ENCODE measurements at regions not wholly inside any gene's neighbourhood (a gene's known extent, or its start where the extent isn't known, plus 50 kb on each side); places are given as distances from the start of the nearest gene placed in this dataset.
"Not testable (repeated sequence)": the region's sequence is repeated elsewhere in the genome, so short reads cannot be mapped to it uniquely, and the experiment has no call there.

DNA sequence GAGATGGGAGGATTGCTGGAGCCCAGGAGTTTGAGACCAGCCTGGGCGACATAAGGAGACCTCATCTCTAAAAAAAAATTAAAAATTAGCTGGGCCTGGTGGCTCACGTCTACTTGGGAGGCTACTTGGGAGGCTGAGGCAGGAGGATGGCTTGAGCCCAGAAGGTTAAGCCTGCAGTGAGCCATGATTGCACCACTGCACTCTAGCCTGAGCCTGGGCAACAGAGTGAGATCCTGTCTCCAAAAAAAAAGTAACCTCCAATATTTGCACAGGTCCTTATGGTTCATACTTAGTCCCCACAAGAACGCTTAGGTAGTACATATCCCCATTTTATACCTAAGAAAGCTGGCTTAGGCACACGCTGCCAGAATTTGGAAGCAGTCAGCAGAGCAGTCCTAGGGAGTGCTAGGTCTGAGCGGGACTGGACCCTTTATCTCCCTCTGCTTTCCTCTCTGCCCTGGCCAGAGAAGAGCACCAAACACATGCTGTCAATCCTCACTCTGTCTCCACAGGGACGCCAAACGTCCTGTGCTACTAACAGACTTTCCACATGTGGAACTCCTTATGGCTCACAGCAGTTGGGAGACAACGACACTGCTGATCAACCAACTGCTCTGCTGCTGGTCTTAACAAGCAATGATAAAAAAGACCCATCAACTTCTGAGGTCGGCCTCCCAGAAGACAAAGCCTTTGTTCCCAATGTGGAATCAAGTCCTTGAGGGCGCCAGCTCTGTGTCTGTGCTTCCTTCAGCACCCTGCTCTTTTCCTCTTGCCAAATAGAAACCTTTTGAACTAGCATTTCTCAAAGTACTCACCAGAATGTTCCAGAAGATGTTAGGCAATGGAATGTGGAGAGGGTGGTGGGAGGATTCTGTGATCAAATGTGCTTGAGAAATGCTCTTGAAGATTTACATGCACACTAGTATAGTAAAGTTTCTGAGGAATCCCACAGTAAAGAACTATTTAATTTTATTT, 226.3 kb upstream of the DTNBP1 start:
- H3K27me3 ChIP-seq (ENCODE audit: insufficient read depth in 3 of 3, low read length in 2 of 3), result no peaks in the 10 kb centered on the region
- 77 to 88% (median 77%) methylated on average over 10 of the region's 10 CpGs for WGBS, 3 donors
- intact Hi-C loops (cut with DNase I), result loop anchor here in 1 of 2 donors (10.0 kb wide), 1 partner anchor 226 kb away; no protein-coding TSS in a partner anchor
- H3K4me3 ChIP-seq, result no peak overlapping the region
- H3K4me1 ChIP-seq, result peaks cover 12% of the 10 kb centered on the region
- DNase-seq (no peak), ATAC-seq (no peak)
- no peaks in the 10 kb centered on the region for H3K36me3 ChIP-seq (ENCODE audit: insufficient read depth in 1 of 2, low read depth in 1 of 2)
- H3K27ac ChIP-seq, result no peak overlapping the region
- H3K9me3 ChIP-seq, result peaks cover 16% of the 10 kb centered on the region
- TF ChIP-seq, protein P1, sequence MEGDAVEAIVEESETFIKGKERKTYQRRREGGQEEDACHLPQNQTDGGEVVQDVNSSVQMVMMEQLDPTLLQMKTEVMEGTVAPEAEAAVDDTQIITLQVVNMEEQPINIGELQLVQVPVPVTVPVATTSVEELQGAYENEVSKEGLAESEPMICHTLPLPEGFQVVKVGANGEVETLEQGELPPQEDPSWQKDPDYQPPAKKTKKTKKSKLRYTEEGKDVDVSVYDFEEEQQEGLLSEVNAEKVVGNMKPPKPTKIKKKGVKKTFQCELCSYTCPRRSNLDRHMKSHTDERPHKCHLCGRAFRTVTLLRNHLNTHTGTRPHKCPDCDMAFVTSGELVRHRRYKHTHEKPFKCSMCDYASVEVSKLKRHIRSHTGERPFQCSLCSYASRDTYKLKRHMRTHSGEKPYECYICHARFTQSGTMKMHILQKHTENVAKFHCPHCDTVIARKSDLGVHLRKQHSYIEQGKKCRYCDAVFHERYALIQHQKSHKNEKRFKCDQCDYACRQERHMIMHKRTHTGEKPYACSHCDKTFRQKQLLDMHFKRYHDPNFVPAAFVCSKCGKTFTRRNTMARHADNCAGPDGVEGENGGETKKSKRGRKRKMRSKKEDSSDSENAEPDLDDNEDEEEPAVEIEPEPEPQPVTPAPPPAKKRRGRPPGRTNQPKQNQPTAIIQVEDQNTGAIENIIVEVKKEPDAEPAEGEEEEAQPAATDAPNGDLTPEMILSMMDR (IDR thresholded peaks at IDR 0.05), result no peak

GRCh38 chr6:15887491-15888461, 224.9 kb upstream of the DTNBP1 start:
- WGBS, 3 donors, result 72 to 82% (median 76%) methylated on average over 10 of the region's 10 CpGs
- Histone ChIP-seq H3K4me1 (peaks cover 12% of the 10 kb centered on the region), H3K9me3 (peaks cover 4% of the 10 kb centered on the region), H3K4me3 (no peak overlapping the region), H3K27ac (no peak overlapping the region), H3K36me3 (ENCODE audit: insufficient read depth in 1 of 2, low read depth in 1 of 2) (no peaks in the 10 kb centered on the region), H3K27me3 (ENCODE audit: insufficient read depth in 3 of 3, low read length in 2 of 3) (no peaks in the 10 kb centered on the region)
- DNase-seq (no peak), ATAC-seq (no peak)
- intact Hi-C loops (cut with DNase I), result loop anchor here in 1 of 2 donors (10.0 kb wide), 1 partner anchor 227 kb away; no protein-coding TSS in a partner anchor
- TF ChIP-seq, protein P1 (IDR thresholded peaks at IDR 0.05), result no peak

GRCh38 chr6:15885624-15886023, 222.8 kb upstream of the DTNBP1 start:
- Histone ChIP-seq H3K27ac (peak overlapping the region; percentile 67), H3K27me3 (ENCODE audit: insufficient read depth in 3 of 3, low read length in 2 of 3) (no peaks in the 10 kb centered on the region), H3K4me3 (no peak overlapping the region), H3K9me3 (no peaks in the 10 kb centered on the region), H3K36me3 (ENCODE audit: insufficient read depth in 1 of 2, low read depth in 1 of 2) (no peaks in the 10 kb centered on the region), H3K4me1 (peaks cover 12% of the 10 kb centered on the region)
- intact Hi-C loops (cut with DNase I), result loop anchor here in 1 of 2 donors (2.0 to 10.0 kb wide), 2 partner anchors 195 to 229 kb away; no protein-coding TSS in a partner anchor
- DNase-seq, result no peak
- TF ChIP-seq, protein P1 (IDR thresholded peaks at IDR 0.05), result no peak
- ATAC-seq, result peak; percentile 74 to 94 (median 90)
- 39 to 54% (median 41%) methylated on average over 5 of the region's 5 CpGs for WGBS, 3 donors

- not testable (repeated sequence) for DNase-seq; H3K9me3 ChIP-seq; H3K27ac ChIP-seq; H3K4me3 ChIP-seq; H3K27me3 ChIP-seq (ENCODE audit: insufficient read depth in 3 of 3, low read length in 2 of 3); ATAC-seq; H3K36me3 ChIP-seq (ENCODE audit: insufficient read depth in 1 of 2, low read depth in 1 of 2)
- 91 to 96% (median 95%) methylated on average over 10 of the region's 10 CpGs for WGBS, 3 donors
- intact Hi-C loops (cut with DNase I), result loop anchor here in 1 of 2 donors (10.0 kb wide), 1 partner anchor 231 kb away; no protein-coding TSS in a partner anchor
- peaks cover 12% of the 10 kb centered on the region for H3K4me1 ChIP-seq
These were observed 220.8 kb upstream of the DTNBP1 start for GRCh38 chr6:15883593-15883992.
